ENCODE measurements at regions not wholly inside any gene's neighbourhood (a gene's known extent, or its start where the extent isn't known, plus 50 kb on each side); places are given as distances from the start of the nearest gene placed in this dataset.

DNA sequence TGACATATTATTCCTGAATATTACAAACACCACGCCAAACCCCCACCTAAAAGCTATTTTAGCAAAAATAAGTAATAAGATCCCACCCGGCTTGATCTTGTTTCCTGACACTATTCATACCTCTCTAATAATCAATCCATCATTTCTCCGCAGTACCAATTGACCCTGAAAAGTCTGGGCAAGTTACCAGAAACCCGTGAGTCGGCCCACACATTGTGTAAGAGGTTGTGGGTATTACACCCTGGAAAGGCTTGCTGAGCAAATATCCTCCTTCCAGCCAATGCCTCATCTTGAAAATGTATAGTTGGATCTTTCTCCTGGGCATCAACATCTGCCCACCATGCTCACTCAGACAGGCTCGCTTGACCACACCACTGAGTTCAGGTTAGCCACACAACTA is 451.0 kb downstream of the TTLL7 start:
- Histone ChIP-seq H3K9me1 (ENCODE audit: insufficient read depth, low read length) (no peaks in the 10 kb centered on the region), H3K4me2 (ENCODE audit: low read depth, low read length) (no peak overlapping the region), H4K5ac (ENCODE audit: low read depth, low read length) (no peak overlapping the region), H3K4ac (ENCODE audit: low read depth, low read length) (no peak overlapping the region), H2BK5ac (ENCODE audit: low read depth, low read length, poor library complexity, severe bottlenecking) (no peak overlapping the region), H3K4me1 (ENCODE audit: control insufficient read depth, insufficient read depth, low read length) (no peaks in the 10 kb centered on the region), H3K27ac (ENCODE audit: insufficient read depth, low read length) (no peak overlapping the region), H2AFZ (replicated peaks; ENCODE audit: low read length, poor library complexity) (no peak overlapping the region), H3K4me3 (ENCODE audit: insufficient read depth, low read depth, low read length) (no peak overlapping the region), H3K79me1 (ENCODE audit: low read depth in 1 of 2, low read length in 2 of 2) (no peaks in the 10 kb centered on the region), H4K20me1 (ENCODE audit: insufficient read depth, low read length) (no peaks in the 10 kb centered on the region), H3K27me3 (ENCODE audit: control insufficient read depth, insufficient read depth, low read length) (no peaks in the 10 kb centered on the region), H2BK120ac (ENCODE audit: low read depth, low read length) (no peak overlapping the region), H4K8ac (ENCODE audit: low read depth in 2 of 2, low read length in 2 of 2) (no peak overlapping the region), H3K56ac (ENCODE audit: extremely low read depth, insufficient read depth, low read length) (no peak overlapping the region), H3K9ac (ENCODE audit: low read depth, low read length) (no peak overlapping the region), H4K91ac (ENCODE audit: insufficient read depth, low read depth, low read length) (no peak overlapping the region), H2BK20ac (ENCODE audit: low read depth, low read length) (no peak overlapping the region), H2AK9ac (replicated peaks; ENCODE audit: low read depth, low read length, poor library complexity) (no peak overlapping the region), H3K36me3 (ENCODE audit: control insufficient read depth, insufficient read depth, low read length) (no peaks in the 10 kb centered on the region), H3K14ac (replicated peaks; ENCODE audit: low read depth, low read length) (no peak overlapping the region), H3K18ac (ENCODE audit: low read depth, low read length) (no peak overlapping the region), H3K9me3 (ENCODE audit: control insufficient read depth, insufficient read depth, low read length) (peaks cover 3% of the 10 kb centered on the region; the same call in 1 of the 2 replicates), H3K23ac (ENCODE audit: low read depth, low read length) (no peak overlapping the region), H2AK5ac (ENCODE audit: low read depth, low read length) (no peak overlapping the region), H2BK15ac (ENCODE audit: low read depth, low read length) (no peak overlapping the region)
- ChIA-PET POLR2A (ENCODE audit: unreplicated experiment) (no interaction called here), CTCF (no interaction called here)
- DNase-seq (peak; percentile 2), ATAC-seq (ENCODE audit: low read depth) (no peak)
- no peak for TF ChIP-seq CEBPB (IDR thresholded peaks at IDR 0.05; ENCODE audit: low read depth, low read length)
- TF ChIP-seq, protein P1, sequence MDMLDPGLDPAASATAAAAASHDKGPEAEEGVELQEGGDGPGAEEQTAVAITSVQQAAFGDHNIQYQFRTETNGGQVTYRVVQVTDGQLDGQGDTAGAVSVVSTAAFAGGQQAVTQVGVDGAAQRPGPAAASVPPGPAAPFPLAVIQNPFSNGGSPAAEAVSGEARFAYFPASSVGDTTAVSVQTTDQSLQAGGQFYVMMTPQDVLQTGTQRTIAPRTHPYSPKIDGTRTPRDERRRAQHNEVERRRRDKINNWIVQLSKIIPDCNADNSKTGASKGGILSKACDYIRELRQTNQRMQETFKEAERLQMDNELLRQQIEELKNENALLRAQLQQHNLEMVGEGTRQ (IDR thresholded peaks at IDR 0.05; ENCODE audit: low read depth, low read length), result no peak
- no peak for TF ChIP-seq BHLHE40 (IDR thresholded peaks at IDR 0.05; ENCODE audit: low read depth, low read length)
- TF ChIP-seq RFX5 (IDR thresholded peaks at IDR 0.05; ENCODE audit: low read depth, low read length), result no peak
- TF ChIP-seq FOS (IDR thresholded peaks at IDR 0.05; ENCODE audit: low read depth, low read length), result no peak
- TF ChIP-seq, protein P2, sequence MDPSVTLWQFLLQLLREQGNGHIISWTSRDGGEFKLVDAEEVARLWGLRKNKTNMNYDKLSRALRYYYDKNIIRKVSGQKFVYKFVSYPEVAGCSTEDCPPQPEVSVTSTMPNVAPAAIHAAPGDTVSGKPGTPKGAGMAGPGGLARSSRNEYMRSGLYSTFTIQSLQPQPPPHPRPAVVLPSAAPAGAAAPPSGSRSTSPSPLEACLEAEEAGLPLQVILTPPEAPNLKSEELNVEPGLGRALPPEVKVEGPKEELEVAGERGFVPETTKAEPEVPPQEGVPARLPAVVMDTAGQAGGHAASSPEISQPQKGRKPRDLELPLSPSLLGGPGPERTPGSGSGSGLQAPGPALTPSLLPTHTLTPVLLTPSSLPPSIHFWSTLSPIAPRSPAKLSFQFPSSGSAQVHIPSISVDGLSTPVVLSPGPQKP (IDR thresholded peaks at IDR 0.05; ENCODE audit: borderline replicate concordance, low read depth, low read length), result no peak
- WGBS, 2 experiments (ENCODE audit: extremely low coverage in 2 of 2, insufficient read length in 1 of 2), result no CpG with 5 or more reads among the region's 6 CpGs
- in situ Hi-C loops (cut with MboI; ENCODE audit: low sequenced_read_pairs), result no loop called here
- dilution Hi-C loops (cut with HindIII; ENCODE audit: low sequenced_read_pairs, unreplicated experiment), result no loop called here
- intact Hi-C loops (cut with micrococcal nuclease), result no loop called here
- no TSS peak for BruUV-seq (replicated peaks)
